Stomach (tissue), 8 donors: ENCODE measurements at regions not wholly inside any gene's neighbourhood (a gene's known extent, or its start where the extent isn't known, plus 50 kb on each side); places are given as distances from the start of the nearest gene placed in this dataset.

Source experiments
- DNase-seq, 2 donors: peaks; one replicate each; pipeline versions ENCODE4 v3.0.0 to v3.0.0-alpha.2; 2013 to 2019
- H3K27ac ChIP-seq, 5 donors: fragments of 200-600 bp in 4 of 5; sonication (generic) in 4 of 5; one replicate each; pipeline ENCODE4 v1.5.1; 2013 to 2019; ENCODE audit warnings: mild to moderate bottlenecking in 1 of 5, moderate library complexity in 1 of 5
- H3K27me3 ChIP-seq, 3 donors: fragments of 200-600 bp; sonication (generic); one replicate each; pipeline ENCODE4 v1.5.1; 2017 to 2019; ENCODE audit warnings: mixed run types in 1 of 3
- H3K36me3 ChIP-seq, 4 donors: fragments of 200-600 bp; sonication (generic); 1 replicate in 3 of 4; 2 replicates in 1 of 4; pipeline ENCODE4 v1.5.1; 2016 to 2019
- H3K4me1 ChIP-seq, 4 donors: fragments of 200-600 bp; sonication (generic); one replicate each; pipeline ENCODE4 v1.5.1; 2016 to 2019
- H3K4me3 ChIP-seq, 4 donors: fragments of 200-600 bp; sonication (generic) in 3 of 4; one replicate each; pipeline ENCODE4 v1.5.1; 2016 to 2019; ENCODE audit warnings: mild to moderate bottlenecking in 1 of 4
- H3K9me3 ChIP-seq, 4 donors: fragments of 200-600 bp; sonication (generic); one replicate each; pipeline ENCODE4 v1.5.1; 2016 to 2019
- EP300 ChIP-seq: sonication (generic); formaldehyde crosslinking; IDR thresholded peaks from one replicate; pipeline ENCODE4 v1.6.1; 2017; ENCODE audit warnings: antibody characterized with exemption
- POLR2A ChIP-seq, 4 donors: fragments of 450-650 bp; IDR thresholded peaks; one replicate each; pipeline ENCODE4 v1.6.1; 2016; ENCODE audit warnings: antibody characterized with exemption in 4 of 4, control low read depth in 2 of 4, mild to moderate bottlenecking in 1 of 4, moderate library complexity in 1 of 4
- POLR2AphosphoS5 ChIP-seq, 3 donors: sonication (generic); formaldehyde crosslinking; IDR thresholded peaks; one replicate each; pipeline ENCODE4 v1.6.1; 2016; ENCODE audit warnings: antibody characterized with exemption in 3 of 3
- WGBS, 5 donors: extraction: QIAGEN DNeasy Blood & Tissue Kit in 3 of 5; methylation state at CpG; one replicate each; pipeline versions ENCODE4 v1.1.5 to v1.1.7; 2013 to 2018; 5-methylcytosine and 5-hydroxymethylcytosine counted together
- intact Hi-C: fragments of 100-400 bp; cut with DNase I; formaldehyde crosslinking; loops from one replicate; pipeline ENCODE4 v1.15.1; 2023; ENCODE audit warnings: low total_unique reads
- TF ChIP-seq, protein P1 (sequence below), 7 experiments: fragments of 450-650 bp in 4 of 7; fragments of 200-600 bp in 3 of 7; sonication (generic) in 3 of 7; IDR thresholded peaks; one replicate each; pipeline ENCODE4 v1.5.1; 2016 to 2019; ENCODE audit warnings: antibody characterized with exemption in 7 of 7, control low read depth in 2 of 7, mild to moderate bottlenecking in 1 of 7
- donor health status: healthy with polysubstance abuse.
- donor health status: Bipolar disorder and iron deficiency.
- donor health status: healthy.

DNA sequence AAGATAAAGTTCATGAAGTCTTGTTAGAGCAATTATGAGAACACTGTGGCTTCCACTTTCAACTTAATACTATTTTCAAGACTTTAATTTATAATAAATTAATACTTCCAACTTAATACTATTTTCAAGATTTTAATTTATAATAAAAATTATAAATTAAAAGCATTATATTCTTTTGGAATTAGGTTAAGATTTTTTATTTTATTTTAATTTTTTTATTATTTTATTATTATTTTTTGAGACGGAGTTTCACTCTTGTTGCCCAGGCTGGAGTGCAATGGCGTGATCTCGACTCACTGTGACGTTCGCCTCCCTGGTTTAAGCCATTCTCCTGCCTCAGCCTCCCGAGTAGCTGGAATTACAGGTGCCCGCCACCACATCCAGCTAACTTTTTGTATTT lies 126.0 kb upstream of the GUCY1A1 start:
- Histone ChIP-seq H3K27me3 (no peaks in the 10 kb centered on the region), H3K9me3 (peaks cover 0 to 6% (median 3%) of the 10 kb centered on the region in 4 donors), H3K27ac (no peak overlapping the region), H3K36me3 (no peaks in the 10 kb centered on the region), H3K4me1 (peaks cover 0 to 8% (median 0%) of the 10 kb centered on the region in 4 donors), H3K4me3 (no peak overlapping the region)
- intact Hi-C loops, result no loop called here
- no peak for TF ChIP-seq POLR2A (IDR thresholded peaks at IDR 0.05)
- TF ChIP-seq POLR2AphosphoS5 (IDR thresholded peaks at IDR 0.05), result no peak
- TF ChIP-seq EP300, result no peak
- TF ChIP-seq, protein P1, sequence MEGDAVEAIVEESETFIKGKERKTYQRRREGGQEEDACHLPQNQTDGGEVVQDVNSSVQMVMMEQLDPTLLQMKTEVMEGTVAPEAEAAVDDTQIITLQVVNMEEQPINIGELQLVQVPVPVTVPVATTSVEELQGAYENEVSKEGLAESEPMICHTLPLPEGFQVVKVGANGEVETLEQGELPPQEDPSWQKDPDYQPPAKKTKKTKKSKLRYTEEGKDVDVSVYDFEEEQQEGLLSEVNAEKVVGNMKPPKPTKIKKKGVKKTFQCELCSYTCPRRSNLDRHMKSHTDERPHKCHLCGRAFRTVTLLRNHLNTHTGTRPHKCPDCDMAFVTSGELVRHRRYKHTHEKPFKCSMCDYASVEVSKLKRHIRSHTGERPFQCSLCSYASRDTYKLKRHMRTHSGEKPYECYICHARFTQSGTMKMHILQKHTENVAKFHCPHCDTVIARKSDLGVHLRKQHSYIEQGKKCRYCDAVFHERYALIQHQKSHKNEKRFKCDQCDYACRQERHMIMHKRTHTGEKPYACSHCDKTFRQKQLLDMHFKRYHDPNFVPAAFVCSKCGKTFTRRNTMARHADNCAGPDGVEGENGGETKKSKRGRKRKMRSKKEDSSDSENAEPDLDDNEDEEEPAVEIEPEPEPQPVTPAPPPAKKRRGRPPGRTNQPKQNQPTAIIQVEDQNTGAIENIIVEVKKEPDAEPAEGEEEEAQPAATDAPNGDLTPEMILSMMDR (IDR thresholded peaks at IDR 0.05), result no peak
- WGBS, 5 donors, result 90 to 99% (median 94%) methylated on average over 7 of the region's 7 CpGs
- DNase-seq, result no peak

DNA sequence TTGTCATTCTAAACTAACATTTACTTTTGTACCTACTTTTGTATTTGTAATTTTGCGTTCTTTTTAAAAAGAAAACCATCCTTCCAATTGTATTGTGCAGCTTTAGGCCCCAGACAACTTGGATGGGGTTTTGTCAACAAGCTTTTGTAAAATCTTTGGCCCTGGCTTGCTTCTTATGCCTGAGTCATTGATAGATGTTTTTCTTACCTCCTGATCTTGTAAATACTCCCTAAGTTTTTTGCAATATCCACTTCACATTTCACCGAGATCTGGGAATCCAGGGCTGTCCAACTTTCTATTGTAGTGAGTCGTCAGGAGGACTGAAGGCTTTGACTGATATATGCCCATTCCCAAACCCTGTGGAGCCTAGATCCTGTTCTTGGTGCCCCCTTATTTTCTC lies 126.9 kb upstream of the GUCY1A1 start:
- no peak overlapping the region for H3K27ac ChIP-seq
- H3K4me3 ChIP-seq, result no peak overlapping the region
- no peaks in the 10 kb centered on the region for H3K4me1 ChIP-seq
- no peak for TF ChIP-seq POLR2A (IDR thresholded peaks at IDR 0.05)
- H3K27me3 ChIP-seq, result no peaks in the 10 kb centered on the region
- no peak for DNase-seq
- no peaks in the 10 kb centered on the region for H3K36me3 ChIP-seq
- H3K9me3 ChIP-seq, result peaks cover 0 to 2% (median under 1%) of the 10 kb centered on the region in 4 donors
- 54 to 81% (median 69%) methylated on average over 3 of the region's 3 CpGs for WGBS, 5 donors
- intact Hi-C loops, result no loop called here

DNA sequence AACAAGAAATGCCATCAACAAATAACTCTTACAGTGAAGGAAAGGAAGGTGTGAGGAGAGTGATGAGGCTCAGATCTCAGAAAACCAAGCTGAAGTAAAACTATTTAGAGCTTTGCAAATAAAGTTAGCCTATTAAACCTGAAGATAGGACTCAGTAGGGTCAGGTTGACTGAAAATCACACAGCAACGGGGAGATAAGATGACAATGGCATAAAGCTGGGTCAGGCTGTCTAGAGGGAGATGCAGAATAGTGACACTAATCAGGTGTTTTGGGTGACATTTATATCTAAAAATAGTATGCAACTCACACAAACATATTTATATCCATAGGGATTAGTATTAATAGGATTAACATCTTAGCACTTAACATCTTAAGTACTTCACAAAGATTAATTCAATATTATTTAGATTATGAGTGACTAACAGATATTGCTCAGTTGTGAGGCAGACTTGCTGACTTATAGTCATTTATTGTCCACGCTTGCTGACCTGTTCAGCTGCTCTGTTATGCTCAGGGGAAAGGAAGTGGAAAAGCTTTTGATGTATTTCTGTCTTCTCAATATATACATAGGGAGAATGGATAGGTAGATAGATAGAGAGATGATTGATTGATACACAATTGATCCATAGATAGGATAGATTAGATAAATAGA lies 130.7 kb upstream of the GUCY1A1 start:
- Histone ChIP-seq H3K27ac (no peak overlapping the region), H3K27me3 (no peaks in the 10 kb centered on the region)

DNA sequence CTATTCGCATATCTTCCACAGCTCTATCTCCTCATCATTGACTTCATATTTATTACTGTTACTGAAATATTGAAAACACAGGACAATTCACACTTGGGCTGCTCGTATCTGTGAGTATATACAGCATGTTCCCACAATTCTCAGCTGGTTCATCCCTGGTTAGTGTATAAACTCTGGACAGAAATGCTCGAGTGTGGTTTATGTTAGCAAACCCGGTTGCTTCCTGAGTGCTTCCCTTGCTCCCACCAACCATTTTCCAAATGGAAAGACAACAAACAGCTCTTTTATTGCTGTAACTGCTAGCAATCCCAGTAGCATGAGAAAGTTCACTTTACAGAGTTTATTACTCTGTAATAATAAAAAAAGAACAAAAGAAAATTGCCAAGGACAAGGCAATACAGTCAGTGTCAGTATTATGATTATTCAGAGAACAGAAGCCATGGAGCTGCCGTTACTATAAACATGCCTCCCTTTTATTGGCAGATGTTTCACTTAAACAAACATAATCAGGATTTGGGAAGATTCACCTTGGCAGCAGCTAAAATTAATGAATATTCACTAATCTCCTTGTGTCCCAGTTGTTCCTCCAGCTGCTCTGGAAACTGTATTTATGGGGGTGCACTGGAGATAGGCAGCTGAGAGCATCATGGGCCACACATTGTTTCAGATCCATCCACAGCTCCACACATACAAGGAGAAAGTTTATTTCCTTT lies 134.1 kb upstream of the GUCY1A1 start:
- intact Hi-C loops, result no loop called here
- DNase-seq, result peak in 1 of 2 donors; percentile 69
- Histone ChIP-seq H3K9me3 (no peaks in the 10 kb centered on the region), H3K27me3 (no peaks in the 10 kb centered on the region), H3K27ac (no peak overlapping the region), H3K36me3 (no peaks in the 10 kb centered on the region), H3K4me1 (peaks cover 0 to 1% (median 0%) of the 10 kb centered on the region in 4 donors), H3K4me3 (no peak overlapping the region)
- TF ChIP-seq POLR2A (IDR thresholded peaks at IDR 0.05) (no peak), EP300 (no peak), POLR2AphosphoS5 (IDR thresholded peaks at IDR 0.05) (no peak)
- TF ChIP-seq, protein P1 (IDR thresholded peaks at IDR 0.05), result no peak
- 56 to 68% (median 59%) methylated on average over 5 of the region's 5 CpGs for WGBS, 5 donors

More for the DNA sequence above, 130.7 kb upstream of the GUCY1A1 start:
- H3K4me1 ChIP-seq, result no peaks in the 10 kb centered on the region
- intact Hi-C loops, result no loop called here
- TF ChIP-seq POLR2AphosphoS5 (IDR thresholded peaks at IDR 0.05) (no peak), POLR2A (IDR thresholded peaks at IDR 0.05) (no peak), EP300 (no peak)
- TF ChIP-seq, protein P1 (IDR thresholded peaks at IDR 0.05), result no peak
- WGBS, 5 donors, result 58 to 79% (median 69%) methylated on average over 2 of the region's 2 CpGs
- H3K4me3 ChIP-seq, result no peak overlapping the region
- H3K9me3 ChIP-seq, result no peaks in the 10 kb centered on the region
- DNase-seq, result no peak
- no peaks in the 10 kb centered on the region for H3K36me3 ChIP-seq

DNA sequence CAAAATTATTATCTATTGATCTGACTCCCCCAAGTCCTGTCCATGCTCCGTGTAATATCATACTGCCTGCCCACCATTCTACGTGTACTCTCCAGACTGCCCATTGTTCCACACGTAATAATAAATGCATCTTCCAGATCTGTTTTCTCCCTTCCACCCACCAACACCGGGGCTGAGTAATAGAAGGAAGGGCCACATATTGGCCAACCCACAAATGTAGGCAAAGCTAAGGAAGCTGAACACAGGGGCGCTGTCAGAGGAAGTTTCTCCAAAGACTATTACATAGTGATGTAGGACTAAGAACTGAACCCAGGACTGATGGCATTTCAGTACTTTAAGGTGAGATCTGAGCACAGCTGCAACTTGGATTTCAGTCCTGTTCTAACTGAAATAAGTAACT lies 135.8 kb upstream of the GUCY1A1 start:
- H3K36me3 ChIP-seq, result no peaks in the 10 kb centered on the region
- DNase-seq, result no peak
- intact Hi-C loops, result no loop called here
- TF ChIP-seq POLR2A (IDR thresholded peaks at IDR 0.05), result no peak
- TF ChIP-seq, protein P1 (IDR thresholded peaks at IDR 0.05), result no peak
- no peak for TF ChIP-seq EP300
- TF ChIP-seq POLR2AphosphoS5 (IDR thresholded peaks at IDR 0.05), result no peak
- no peak overlapping the region for H3K4me3 ChIP-seq
- peaks cover 0 to 11% (median 5%) of the 10 kb centered on the region in 4 donors for H3K4me1 ChIP-seq
- no peaks in the 10 kb centered on the region for H3K9me3 ChIP-seq
- no peak overlapping the region for H3K27ac ChIP-seq
- 80 to 89% (median 85%) methylated on average over 5 of the region's 5 CpGs for WGBS, 5 donors
- H3K27me3 ChIP-seq, result no peaks in the 10 kb centered on the region
